Mesendoderm (in vitro differentiated cells): ENCODE measurements at regions not wholly inside any gene's neighbourhood (a gene's known extent, or its start where the extent isn't known, plus 50 kb on each side); places are given as distances from the start of the nearest gene placed in this dataset.
"Not testable (repeated sequence)": the region's sequence is repeated elsewhere in the genome, so short reads cannot be mapped to it uniquely, and the experiment has no call there.

Experiments used
- DNase-seq: peaks from one replicate; pipeline ENCODE4 v3.0.0; 2013
- H2AK5ac ChIP-seq: 2 replicates; pipeline ENCODE4 v1.6.1; 2013; ENCODE audit warnings: low read length, inconsistent platforms
- H2BK120ac ChIP-seq: 2 replicates; pipeline ENCODE4 v1.6.1; 2013; ENCODE audit warnings: low read depth, mild to moderate bottlenecking, low read length, moderate library complexity, mixed read lengths
- H2BK15ac ChIP-seq: replicated peaks from 2 replicates; pipeline ENCODE4 v1.6.1; 2013; ENCODE audit warnings: low read depth, mild to moderate bottlenecking, moderate library complexity
- H2BK5ac ChIP-seq: 2 replicates; pipeline ENCODE4 v1.6.1; 2013; ENCODE audit warnings: low read length, inconsistent platforms
- H3K18ac ChIP-seq: 2 replicates; pipeline ENCODE4 v1.6.1; 2013; ENCODE audit warnings: mild to moderate bottlenecking, low read length, mixed read lengths
- H3K23ac ChIP-seq: one replicate; pipeline ENCODE4 v1.6.1; 2013; ENCODE audit warnings: low read length
- H3K27ac ChIP-seq: 2 replicates; pipeline ENCODE4 v1.5.1; 2013; ENCODE audit warnings: low read depth, mild to moderate bottlenecking, inconsistent platforms, low read length, moderate library complexity
- H3K27me3 ChIP-seq: 2 replicates; pipeline ENCODE4 v1.6.1; 2013; ENCODE audit warnings: low read length, control low read depth, mild to moderate bottlenecking, inconsistent platforms; ENCODE audit not compliant: insufficient read depth, poor library complexity
- H3K36me3 ChIP-seq: 2 replicates; pipeline ENCODE4 v1.6.1; 2013; ENCODE audit warnings: low read length, inconsistent platforms; ENCODE audit not compliant: control insufficient read depth, insufficient read depth
- H3K4ac ChIP-seq: one replicate; pipeline ENCODE4 v1.6.1; 2013; ENCODE audit warnings: low read depth, mild to moderate bottlenecking, low read length, moderate library complexity
- H3K4me1 ChIP-seq: 2 replicates; pipeline ENCODE4 v1.6.1; 2013; ENCODE audit warnings: low read depth, low read length, inconsistent platforms; ENCODE audit not compliant: control insufficient read depth
- H3K4me2 ChIP-seq: 2 replicates; pipeline ENCODE4 v1.6.1; 2013; ENCODE audit warnings: low read length
- H3K4me3 ChIP-seq: 2 replicates; pipeline ENCODE4 v1.5.1; 2013; ENCODE audit warnings: mild to moderate bottlenecking, low read length
- H3K56ac ChIP-seq: one replicate; pipeline ENCODE4 v1.6.1; 2013; ENCODE audit warnings: low read length
- H3K79me1 ChIP-seq: 2 replicates; pipeline ENCODE4 v1.6.1; 2013; ENCODE audit warnings: low read length, inconsistent platforms
- H3K79me2 ChIP-seq: 2 replicates; pipeline ENCODE4 v1.6.1; 2013; ENCODE audit warnings: mild to moderate bottlenecking, low read length; ENCODE audit not compliant: control insufficient read depth, insufficient read depth
- H3K9ac ChIP-seq: 2 replicates; pipeline ENCODE4 v1.6.1; 2013; ENCODE audit warnings: low read length, inconsistent platforms
- H4K5ac ChIP-seq: one replicate; pipeline ENCODE4 v1.6.1; 2013; ENCODE audit warnings: low read length
- H4K8ac ChIP-seq: one replicate; pipeline ENCODE4 v1.6.1; 2013; ENCODE audit warnings: low read depth, mild to moderate bottlenecking, control low read depth, low read length, moderate library complexity
- WGBS: extraction: QIAGEN DNeasy Blood & Tissue Kit; methylation state at CpG from one replicate; pipeline ENCODE4 v1.1.7; 2013; ENCODE audit warnings: low lambda C conversion rate, missing lambda C conversion rate; ENCODE audit not compliant: insufficient coverage; ENCODE audit errors: extremely low coverage; 5-methylcytosine and 5-hydroxymethylcytosine counted together

DNA sequence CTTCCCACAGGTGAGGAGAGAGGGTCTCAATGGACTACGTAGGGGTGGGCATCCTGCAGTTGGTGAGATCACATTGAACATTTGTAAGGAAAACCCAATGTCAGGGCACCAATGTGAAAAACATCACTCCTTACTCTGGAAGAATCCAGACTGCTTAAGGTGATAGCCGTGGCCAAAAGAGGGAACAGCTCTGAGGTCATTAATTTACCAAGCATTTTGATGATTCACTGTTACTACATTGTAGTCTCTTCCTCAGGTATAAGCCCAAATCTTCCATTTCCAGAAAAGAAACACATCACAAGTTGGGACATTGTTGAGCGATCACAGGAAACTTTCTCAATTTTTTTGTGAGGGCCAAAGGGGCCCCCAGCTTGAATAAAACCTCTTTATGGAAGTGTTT lies 61.1 kb upstream of the SPTLC3 start:
- H4K8ac ChIP-seq = no peak overlapping the region
- no peaks in the 10 kb centered on the region for H3K79me2 ChIP-seq
- no peaks in the 10 kb centered on the region for H3K27me3 ChIP-seq
- DNase-seq = no peak
- H2BK5ac ChIP-seq = no peak overlapping the region
- no peak overlapping the region for H3K18ac ChIP-seq
- no peak overlapping the region for H3K27ac ChIP-seq
- H4K5ac ChIP-seq = no peak overlapping the region
- no peak overlapping the region for H2BK15ac ChIP-seq
- H3K4me1 ChIP-seq = no peaks in the 10 kb centered on the region
- H3K36me3 ChIP-seq = no peaks in the 10 kb centered on the region
- no peak overlapping the region for H2BK120ac ChIP-seq
- no peak overlapping the region for H2AK5ac ChIP-seq
- WGBS = no CpG with 5 or more reads among the region's 3 CpGs
- H3K4me2 ChIP-seq = no peak overlapping the region
- H3K9ac ChIP-seq = no peak overlapping the region
- no peak overlapping the region for H3K4ac ChIP-seq
- H3K79me1 ChIP-seq = no peaks in the 10 kb centered on the region
- no peak overlapping the region for H3K56ac ChIP-seq
- H3K23ac ChIP-seq = no peak overlapping the region
- H3K4me3 ChIP-seq = no peak overlapping the region

DNA sequence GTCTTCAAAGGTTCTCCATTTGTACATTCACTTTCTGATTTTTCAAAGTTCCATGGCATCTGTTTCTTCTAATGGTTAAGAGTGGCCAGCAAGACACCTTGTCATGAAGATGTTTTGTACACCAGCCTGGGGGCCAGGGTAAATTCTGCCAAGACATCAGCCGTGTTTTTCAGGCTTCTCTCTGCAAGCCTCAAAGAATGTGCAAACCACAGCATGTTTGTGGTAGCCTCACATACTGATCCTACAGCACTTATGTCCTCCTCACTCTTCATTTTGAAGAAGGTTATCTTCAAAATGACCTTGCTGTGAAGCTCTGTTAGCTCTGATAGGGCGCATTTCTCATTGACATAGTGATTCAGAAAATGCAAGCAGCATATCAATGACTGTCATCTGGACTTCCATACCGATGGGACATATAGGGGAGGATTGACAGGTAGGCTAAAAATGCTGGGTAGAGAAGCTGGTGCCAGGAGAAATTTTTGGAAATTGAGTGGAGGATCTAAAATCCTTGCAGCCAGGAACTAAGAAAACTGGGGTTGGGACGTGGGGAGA lies 59.3 kb upstream of the SPTLC3 start:
- Histone ChIP-seq H3K4me2 (no peak overlapping the region), H3K27ac (no peak overlapping the region), H3K4ac (no peak overlapping the region), H3K9ac (no peak overlapping the region), H3K27me3 (no peaks in the 10 kb centered on the region), H3K4me3 (no peak overlapping the region), H4K5ac (no peak overlapping the region), H2BK120ac (no peak overlapping the region), H3K79me1 (no peaks in the 10 kb centered on the region), H3K36me3 (no peaks in the 10 kb centered on the region), H3K18ac (no peak overlapping the region), H2BK5ac (no peak overlapping the region), H2AK5ac (no peak overlapping the region), H3K56ac (no peak overlapping the region), H4K8ac (no peak overlapping the region), H2BK15ac (no peak overlapping the region), H3K23ac (no peak overlapping the region), H3K4me1 (no peaks in the 10 kb centered on the region), H3K79me2 (no peaks in the 10 kb centered on the region)
- DNase-seq = no peak
- WGBS = no CpG with 5 or more reads among the region's 4 CpGs

DNA sequence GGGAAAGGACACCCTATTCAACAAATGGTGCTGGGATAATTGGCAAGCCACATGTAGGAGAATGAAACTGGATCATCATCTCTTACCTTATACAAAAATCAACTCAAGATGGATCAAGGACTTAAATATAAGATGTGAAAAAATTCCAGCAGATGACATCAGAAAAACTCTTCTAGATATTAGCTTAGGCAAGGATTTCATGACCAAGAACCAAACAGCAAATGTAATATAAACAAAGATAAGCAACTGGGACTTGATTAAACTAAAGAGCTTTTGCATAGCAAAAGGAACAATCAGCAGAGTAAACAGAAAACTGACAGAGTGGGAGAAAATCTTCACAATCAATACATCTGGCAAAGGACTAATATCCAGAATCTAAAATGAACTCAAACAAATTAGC lies 54.5 kb upstream of the SPTLC3 start:
- not testable (repeated sequence) for H3K23ac ChIP-seq, H3K4me2 ChIP-seq, H3K4ac ChIP-seq, H2BK15ac ChIP-seq, H3K4me1 ChIP-seq, H3K4me3 ChIP-seq, H3K79me2 ChIP-seq, H2AK5ac ChIP-seq, H3K56ac ChIP-seq, H3K79me1 ChIP-seq, DNase-seq, H3K27me3 ChIP-seq, H3K27ac ChIP-seq, H3K36me3 ChIP-seq, H3K9ac ChIP-seq, H4K8ac ChIP-seq, H2BK120ac ChIP-seq, H3K18ac ChIP-seq, H2BK5ac ChIP-seq, H4K5ac ChIP-seq

DNA sequence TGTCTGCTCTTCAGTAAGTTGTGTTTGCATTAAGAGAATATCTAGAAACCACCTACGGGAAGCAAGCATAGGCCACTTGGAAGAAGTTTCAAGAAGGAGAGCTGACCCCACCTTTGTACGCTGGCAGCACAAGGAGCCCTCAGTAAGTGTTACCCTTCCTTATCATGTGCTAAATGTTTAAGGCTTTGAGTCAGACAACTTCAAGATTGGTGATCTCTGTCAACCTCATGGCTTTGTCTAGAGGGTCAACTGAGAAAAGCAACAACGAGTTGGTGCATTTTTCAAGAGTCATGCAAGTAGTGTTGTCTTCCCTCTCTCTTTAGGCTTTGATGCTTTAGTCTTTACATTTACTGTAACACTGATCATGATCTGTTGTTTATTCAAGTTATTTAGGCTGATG lies 53.2 kb upstream of the SPTLC3 start:
- Histone ChIP-seq H2BK15ac (no peak overlapping the region), H3K4me1 (no peaks in the 10 kb centered on the region), H3K18ac (no peak overlapping the region), H3K36me3 (no peaks in the 10 kb centered on the region), H3K79me1 (no peaks in the 10 kb centered on the region), H4K5ac (no peak overlapping the region), H3K23ac (no peak overlapping the region), H4K8ac (no peak overlapping the region), H2BK5ac (no peak overlapping the region), H2BK120ac (no peak overlapping the region), H3K4ac (no peak overlapping the region), H3K79me2 (no peaks in the 10 kb centered on the region), H3K9ac (no peak overlapping the region), H2AK5ac (no peak overlapping the region), H3K56ac (no peak overlapping the region), H3K4me3 (no peak overlapping the region), H3K27ac (no peak overlapping the region), H3K4me2 (no peak overlapping the region), H3K27me3 (no peaks in the 10 kb centered on the region)
- DNase-seq = peak; percentile 92
- no CpG with 5 or more reads among the region's 3 CpGs for WGBS

DNA sequence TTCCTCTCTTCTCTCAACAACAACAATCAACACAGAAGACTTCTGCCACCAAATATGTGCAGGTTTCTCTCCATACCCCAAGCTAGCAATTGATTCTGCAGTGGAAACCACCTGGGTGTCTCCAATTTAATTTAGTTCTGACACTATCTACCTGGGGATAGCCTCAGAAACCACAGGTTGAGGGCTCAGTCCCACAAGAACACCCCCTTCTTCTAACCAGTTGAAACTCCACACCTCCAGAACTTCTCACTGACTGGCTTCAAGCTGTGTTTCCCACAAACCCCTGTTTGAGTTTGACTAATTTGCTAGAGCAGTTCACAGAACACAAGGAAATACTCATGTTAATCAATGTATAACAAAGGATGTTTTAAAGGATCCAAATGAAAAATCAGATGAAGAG lies 52.5 kb upstream of the SPTLC3 start:
- Histone ChIP-seq H4K8ac (no peak overlapping the region), H2BK5ac (no peak overlapping the region), H3K79me1 (no peaks in the 10 kb centered on the region), H3K27me3 (no peaks in the 10 kb centered on the region), H3K4ac (no peak overlapping the region), H2BK15ac (no peak overlapping the region), H3K4me2 (no peak overlapping the region), H3K56ac (no peak overlapping the region), H2AK5ac (no peak overlapping the region), H4K5ac (no peak overlapping the region), H3K4me1 (no peaks in the 10 kb centered on the region), H2BK120ac (peak overlapping the region; percentile 28), H3K23ac (no peak overlapping the region), H3K9ac (no peak overlapping the region), H3K18ac (peak overlapping the region; percentile 45), H3K27ac (no peak overlapping the region), H3K4me3 (no peak overlapping the region), H3K36me3 (no peaks in the 10 kb centered on the region), H3K79me2 (no peaks in the 10 kb centered on the region)
- no peak for DNase-seq

DNA sequence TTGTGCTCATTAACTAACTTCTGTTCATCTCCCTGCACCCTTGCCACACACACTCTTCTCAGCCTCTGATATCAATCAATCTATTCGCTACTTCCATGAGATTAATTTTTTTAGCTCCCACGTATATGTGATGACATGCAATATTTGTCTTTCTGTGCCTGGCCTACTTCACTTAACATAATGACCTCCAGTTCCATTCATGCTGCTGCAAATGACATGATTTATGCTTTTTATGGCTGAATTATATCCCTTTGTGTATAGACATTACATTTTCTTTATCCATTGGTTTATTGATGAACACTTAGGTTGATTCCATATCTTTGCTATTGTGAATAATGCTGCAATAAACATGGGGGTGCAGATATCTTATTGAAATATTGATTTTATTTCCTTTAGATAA lies 50.8 kb upstream of the SPTLC3 start:
- Histone ChIP-seq H3K27ac (no peak overlapping the region), H3K27me3 (no peaks in the 10 kb centered on the region), H3K79me1 (no peaks in the 10 kb centered on the region), H3K4me3 (no peak overlapping the region), H3K4me1 (no peaks in the 10 kb centered on the region), H3K4ac (no peak overlapping the region), H2BK15ac (no peak overlapping the region), H2BK5ac (no peak overlapping the region), H3K4me2 (no peak overlapping the region), H3K79me2 (no peaks in the 10 kb centered on the region), H3K56ac (no peak overlapping the region), H2BK120ac (no peak overlapping the region), H3K18ac (no peak overlapping the region), H4K8ac (no peak overlapping the region), H3K23ac (no peak overlapping the region), H4K5ac (no peak overlapping the region), H2AK5ac (no peak overlapping the region), H3K9ac (no peak overlapping the region), H3K36me3 (no peaks in the 10 kb centered on the region)
- no CpG with 5 or more reads among the region's 2 CpGs for WGBS
- no peak for DNase-seq
